Activated CD4-positive, alpha-beta T cell treated with anti-CD3 and anti-CD28 coated beads for 1 hour (primary cell): ENCODE measurements at regions not wholly inside any gene's neighbourhood (a gene's known extent, or its start where the extent isn't known, plus 50 kb on each side); places are given as distances from the start of the nearest gene placed in this dataset.
"Not testable (repeated sequence)": the region's sequence is repeated elsewhere in the genome, so short reads cannot be mapped to it uniquely, and the experiment has no call there.

Source experiments
- DNase-seq: peaks from one replicate; pipeline ENCODE4 v3.0.0-alpha.2; 2020

DNA sequence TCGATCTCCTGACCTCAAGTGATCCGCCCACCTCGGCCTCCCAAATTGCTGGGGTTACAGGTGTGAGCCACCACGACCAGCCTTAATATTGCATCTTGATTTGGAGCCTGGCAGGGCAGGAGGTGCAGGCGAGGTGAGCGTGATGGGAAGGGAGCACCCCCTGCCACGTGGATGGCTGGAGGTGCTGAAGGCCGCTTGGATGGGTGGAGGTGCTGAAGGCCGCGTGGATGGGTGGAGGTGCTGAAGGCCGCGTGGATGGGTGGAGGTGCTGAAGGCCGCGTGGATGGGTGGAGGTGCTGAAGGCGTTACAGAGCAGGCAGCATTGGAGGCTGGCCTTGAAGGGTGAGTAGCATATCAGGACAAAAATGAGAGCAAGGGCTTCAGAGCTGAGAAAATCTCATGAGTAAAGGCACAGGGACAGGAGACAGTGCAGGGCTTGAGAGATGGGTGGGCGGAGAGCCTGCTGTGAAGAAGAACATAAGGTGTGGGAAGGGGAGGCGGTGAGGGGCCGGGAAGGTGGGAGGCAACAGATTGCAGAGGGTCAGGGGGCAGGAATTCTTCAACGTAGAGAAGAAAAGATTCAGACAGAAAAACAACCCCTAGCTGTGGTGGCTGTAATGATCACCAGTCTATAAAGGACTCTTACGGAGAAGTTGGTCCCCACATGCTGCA is 101.7 kb upstream of the SEC14L1 start:
- no peak for DNase-seq

DNA sequence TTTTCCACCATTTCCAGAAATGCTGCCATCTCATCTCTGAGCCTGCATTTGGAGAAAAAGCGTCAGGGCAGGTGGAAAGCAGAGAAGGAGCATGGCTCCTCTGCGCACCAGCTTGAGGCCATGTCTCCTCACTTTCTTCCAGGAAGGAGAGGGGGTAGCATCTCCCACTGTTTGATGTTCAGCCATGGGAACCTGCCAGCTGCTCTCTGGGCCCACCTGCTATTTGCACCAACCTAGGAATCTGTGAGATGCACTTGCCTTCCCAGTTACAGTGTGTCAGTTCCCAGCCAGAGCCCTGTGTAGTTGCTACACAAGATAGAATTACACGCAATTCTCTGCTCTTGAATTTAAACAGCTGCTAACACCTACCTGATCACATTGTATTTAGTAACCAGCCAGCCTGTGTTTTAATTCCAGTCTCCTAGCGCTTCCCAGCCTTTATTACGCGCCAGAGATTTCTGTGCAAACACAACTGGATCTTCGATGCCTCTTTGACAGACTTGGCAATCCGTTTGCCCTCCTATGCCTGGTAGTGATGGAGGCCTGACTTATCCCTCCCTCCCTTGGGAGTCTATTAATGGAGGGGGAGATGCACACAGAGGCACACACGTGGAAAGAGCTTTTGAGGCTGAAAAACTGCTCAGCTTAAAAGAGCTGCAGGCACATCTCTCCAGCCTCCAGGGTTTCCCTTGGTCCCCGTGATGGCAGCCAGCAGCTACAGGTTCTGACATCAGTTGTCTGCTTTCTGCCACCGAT is 98.1 kb upstream of the SEC14L1 start:
- DNase-seq: no peak

DNA sequence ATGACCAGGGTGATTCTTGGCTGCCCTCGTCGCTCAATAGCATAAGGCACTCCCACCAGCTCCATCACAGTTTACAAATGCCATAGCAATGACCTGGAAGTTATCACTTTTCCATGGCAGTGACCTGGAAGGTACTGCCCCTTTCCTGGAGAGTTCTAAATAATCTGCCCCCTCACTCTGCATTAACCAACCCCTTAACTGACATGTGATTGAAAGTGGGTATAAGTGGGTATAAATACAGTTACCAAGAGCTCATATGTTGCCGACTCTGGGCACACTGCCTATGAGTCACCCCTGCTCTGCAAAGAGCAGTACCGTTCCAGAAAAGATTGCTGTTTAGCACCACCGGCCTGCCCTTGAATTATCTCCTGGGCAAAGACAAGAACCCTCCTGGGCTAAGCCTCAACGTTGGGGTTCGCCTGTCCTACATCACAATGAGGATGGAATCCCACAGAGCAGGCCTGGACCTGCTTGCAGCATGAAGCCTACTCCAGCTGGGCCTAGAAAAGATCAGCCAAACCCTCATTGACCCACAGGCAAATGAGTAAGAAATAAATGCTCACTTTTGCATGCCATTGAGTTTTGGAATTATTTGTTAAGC is 95.2 kb upstream of the SEC14L1 start:
- DNase-seq: no peak

DNA sequence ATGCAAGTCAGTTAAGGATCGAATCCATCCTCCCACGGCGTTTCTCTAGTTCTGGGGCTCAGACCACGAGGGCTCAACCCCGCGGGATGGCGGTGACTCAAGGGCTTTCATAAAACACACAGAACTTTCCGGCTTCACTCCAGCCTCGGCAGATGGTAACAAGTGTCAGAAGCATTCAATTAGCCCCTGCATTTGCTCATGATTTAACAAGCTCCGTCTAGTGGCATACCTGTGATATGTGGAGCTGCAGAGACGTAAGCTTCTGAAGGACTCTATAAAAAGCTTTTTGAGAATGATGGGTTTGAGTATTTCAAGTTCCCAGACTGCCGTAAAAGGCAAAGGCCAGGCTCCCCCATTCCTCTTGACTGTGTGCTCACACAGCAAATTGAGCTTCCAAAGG is 91.3 kb upstream of the SEC14L1 start:
- DNase-seq: no peak

DNA sequence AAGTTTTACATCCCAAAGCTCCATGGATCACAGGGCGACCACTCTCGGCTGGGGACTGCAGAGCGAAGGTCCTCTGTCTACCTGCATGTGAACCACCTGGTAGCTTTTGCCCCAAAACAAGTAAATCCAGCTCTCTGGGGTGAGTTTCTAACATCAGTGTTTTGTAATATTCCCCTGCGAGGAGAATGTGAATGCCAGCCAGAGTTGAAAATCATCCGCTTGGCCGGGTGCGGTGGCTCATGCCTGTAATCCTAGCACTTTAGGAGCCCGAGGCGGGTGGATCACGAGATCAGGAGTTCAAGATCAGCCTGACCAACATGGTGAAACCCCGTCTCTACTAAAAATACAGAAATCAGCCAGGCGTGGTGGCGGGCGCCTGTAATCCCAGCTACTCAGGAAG is 89.9 kb upstream of the SEC14L1 start:
- DNase-seq: not testable (repeated sequence)

DNA sequence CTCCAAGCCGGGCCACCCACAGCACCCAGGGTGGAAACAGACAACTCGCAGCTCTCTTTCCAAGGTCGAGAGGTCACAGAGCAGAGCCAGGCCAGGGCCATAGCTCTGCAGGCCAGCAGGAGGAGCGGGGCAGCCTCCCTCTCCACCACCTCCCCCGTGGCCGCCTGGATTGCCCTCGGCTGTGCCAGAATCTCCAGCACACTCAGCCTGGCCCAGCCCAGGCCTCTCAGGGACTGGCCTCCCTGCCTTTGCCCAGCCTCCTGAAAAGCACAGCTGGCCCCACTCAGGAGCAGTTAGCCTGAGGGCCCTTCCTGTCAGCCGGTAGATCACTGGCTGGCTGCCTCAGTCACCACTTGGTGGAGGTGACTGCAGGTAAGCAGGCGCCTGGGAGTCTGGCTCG is 85.8 kb upstream of the SEC14L1 start:
- DNase-seq: no peak

DNA sequence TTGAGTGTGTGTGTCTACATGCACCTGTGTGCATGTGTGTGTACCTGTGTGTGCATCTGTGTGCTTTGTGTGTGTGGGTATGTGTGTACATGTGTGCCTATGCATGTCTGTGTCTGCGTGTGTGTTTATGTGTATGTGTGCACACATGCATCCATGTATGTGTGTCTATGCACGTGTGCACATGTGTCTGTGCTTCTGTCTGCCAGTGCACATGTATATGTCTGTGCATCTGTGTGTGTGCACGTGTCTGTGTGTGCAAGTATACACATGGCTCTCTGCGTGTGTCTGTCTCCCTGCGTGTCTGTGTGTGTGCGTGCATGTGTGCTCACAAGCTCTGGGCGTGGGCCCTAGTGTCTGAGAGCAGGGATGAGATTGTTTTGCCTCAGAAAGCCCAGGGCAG is 85.3 kb upstream of the SEC14L1 start:
- DNase-seq: no peak

DNA sequence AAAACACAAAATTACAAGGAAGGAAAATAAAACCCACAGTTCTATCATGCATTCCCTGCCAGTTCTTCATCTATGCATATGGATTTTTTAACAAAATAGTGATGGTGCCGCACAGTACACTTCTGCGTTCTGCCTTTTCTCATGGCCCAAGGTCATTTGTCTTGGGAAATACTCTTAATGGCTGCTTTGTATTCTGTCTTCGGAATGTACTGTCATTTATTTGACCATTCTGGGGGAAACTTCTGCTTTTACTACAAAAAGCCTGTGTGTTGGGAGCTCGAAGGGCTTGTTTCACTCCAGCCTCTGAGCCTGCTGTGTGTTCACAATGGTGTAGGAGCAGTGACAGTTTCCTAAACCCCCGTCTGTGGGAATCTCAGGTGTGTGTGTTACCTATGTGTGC is 82.8 kb upstream of the SEC14L1 start:
- DNase-seq: no peak

DNA sequence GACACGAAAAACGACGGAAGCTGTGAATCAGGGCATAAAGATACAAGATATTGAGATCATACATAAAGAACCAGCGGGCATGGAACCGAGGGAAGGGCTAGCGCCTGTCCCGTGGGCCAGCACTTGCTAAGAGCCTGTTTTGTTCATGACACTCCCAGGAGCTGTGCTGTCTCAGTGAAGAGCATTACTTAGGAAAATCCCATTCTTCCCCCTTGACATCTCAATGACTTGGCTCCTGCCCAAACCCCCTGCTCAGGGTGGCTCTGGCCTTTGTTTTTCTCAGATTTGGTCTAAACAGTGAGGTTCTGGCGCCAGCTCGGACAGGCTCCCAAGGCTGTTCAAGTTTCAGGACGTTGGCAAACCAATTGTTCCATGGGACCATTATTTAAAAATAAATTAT is 79.1 kb upstream of the SEC14L1 start:
- DNase-seq: no peak

DNA sequence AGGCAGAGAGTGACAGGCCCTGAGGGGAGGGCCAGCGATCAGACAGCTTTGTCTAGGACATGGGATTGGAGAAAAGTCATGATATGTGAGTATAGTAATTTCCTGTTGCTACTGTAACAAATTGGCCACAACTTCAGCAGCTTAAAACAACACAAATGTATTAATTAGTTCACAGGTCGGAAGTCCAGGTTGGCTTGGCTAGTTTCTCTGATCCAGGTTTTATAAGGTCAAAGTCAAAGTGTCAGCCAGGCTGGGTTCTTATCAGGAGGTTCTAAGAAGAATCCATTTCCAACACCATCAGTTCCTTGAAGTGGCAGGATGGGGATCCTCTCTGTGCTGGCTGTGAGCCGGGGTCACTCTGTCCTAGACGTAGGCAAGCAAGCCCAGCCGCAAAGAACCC is 76.2 kb upstream of the SEC14L1 start:
- no peak for DNase-seq

DNA sequence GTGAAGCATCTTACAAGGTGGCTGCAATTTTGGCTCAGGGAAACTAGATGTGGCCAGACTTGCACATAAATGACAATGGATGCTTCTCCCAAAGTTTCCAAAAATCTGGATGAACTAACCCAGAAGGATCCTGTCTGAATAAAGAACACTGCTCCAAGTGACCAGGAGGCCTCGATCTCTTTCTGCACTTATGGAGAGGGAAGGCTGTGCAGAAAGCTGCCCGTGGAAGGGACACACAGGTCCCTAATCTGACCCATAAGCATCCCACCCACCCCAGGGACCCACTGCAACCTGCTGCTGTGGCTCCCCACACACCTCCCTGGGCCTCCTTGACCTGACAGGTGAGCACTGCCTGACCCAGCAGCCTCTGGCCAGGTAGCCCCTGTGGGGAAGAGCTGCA is 74.6 kb upstream of the SEC14L1 start:
- no peak for DNase-seq

DNA sequence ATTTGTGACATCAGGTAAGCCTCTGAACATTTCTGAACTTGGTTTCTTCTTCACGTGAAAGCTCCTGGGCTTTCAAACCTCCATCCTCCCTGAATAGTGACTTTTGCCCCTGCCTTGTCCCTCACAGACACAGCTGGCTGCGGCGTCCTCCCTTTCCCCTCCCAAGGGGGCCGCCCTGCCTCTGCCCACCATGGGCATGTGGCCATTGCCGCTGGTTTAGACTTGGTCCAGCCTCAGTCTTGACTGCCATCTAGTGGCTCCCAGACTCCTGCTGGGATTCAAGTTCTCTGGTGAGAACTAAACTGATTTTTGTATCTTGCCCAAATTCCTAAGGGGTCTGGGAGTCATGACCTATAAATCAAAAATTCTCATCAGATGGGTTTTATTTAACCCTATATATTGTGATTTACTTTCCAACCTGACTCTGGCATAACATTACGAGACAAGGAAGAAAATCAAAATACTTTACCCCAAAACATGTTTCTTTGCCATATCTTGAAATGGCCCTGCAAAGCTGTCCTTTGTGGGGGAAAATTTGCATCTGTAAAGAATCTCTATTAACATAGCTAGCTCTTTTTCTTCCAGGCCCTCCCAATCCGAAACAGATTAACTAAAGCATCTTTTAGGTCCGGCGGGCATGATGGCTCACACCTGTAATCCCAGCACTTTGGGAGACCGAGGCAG is 73.9 kb upstream of the SEC14L1 start:
- DNase-seq: peak; percentile 19

DNA sequence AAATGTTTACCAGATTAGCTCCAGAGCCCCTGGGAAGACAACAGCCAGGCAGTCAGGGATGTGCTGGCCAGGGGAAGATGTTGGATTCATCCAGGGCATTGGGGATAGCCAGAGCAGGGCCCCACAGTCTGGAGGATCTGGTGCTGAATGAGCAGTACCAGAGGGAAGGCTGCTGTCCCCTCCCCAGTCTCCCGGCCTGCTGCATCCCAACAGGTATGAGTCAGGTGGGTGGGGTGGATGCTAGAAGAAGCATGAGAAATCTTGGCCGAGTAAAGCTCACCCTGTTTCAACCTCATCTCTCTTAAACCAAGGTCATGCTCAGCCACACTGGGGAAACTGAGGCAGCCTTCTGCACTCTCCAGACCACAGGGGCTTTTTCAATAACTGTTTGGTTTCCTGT is 71.9 kb upstream of the SEC14L1 start:
- DNase-seq: no peak

DNA sequence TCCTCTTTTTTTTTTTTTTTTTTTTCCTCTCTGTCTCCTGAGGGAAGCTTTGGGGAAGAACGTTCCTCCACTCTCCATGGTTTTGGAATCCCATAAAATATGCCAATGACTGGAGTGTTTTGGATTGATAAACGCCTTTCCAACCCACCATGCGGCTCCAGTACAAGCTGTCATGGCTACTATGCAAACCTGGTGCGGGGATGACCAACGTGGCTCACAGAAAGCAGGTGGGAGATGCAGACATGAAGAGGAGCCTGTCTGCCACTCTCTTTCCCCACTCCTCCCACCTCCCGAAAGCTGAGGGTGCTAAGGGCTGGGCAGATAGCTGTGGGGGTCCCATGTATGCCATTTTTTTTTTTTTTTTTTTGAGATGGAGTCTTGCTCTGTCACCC is 69.9 kb upstream of the SEC14L1 start:
- no peak for DNase-seq

DNA sequence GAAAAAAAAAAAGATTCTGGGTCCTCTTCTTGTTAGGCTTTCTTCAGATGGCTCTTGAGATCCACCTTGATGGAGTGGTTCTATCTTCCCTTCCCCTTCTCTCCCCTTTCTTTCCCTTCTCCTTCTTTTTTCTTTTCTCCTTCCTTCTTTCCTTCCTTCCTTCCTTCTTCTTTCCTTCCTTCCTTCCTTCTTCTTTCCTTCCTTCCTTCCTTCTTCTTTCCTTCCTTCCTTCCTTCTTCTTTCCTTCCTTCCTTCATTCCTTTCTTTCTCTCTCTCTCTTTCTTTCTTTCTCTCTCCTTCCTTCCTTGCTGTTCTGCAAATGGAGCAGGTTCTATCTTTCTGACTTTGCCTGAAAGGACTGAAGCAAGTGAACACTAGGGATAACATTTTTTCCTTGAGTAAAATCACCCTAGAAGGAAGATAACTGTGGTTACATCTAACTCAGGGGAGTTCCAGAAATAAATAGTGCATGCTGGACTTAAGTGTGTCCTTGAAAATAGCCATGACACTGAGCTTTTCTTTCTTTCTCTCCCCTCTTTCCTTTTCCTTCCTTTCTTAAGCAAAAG is 68.8 kb upstream of the SEC14L1 start:
- no peak for DNase-seq

DNA sequence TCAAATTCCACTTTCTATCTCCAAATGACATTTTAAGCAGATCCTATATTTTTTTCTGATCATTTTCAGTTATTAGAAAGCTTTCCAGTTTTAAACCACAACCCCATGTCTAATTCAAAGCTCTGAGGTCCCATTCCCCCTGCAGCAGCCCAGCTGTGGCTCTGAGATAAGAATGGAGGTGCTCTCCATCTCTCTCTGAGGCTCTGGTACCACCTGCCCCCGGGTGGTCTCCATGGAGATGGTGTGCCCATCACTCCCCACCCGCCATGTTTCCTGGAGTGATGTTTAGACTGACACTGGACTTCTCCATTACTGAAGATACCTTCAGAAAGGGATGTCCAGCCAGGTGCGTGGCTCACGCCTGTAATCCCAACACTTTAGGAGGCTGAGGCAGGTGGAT is 68.1 kb upstream of the SEC14L1 start:
- DNase-seq: no peak

DNA sequence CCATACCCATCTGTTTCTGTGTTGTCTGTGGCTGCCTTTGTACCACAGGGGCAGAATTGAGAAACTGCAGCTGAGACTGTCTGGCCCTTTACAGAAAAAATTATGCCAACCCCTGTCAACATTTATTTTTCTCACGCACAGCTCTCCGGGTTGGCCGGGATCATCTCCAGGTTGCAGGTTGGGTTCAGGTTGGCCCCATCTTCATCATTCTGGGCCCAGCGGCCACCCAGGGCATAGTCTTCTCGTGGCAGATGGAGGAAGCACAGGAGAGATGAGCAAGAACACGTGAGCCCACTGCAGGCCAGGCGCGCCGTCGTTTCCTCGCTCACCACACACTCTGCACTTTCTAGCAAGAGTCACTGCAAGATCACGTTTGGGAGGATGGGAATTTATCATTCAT is 66.1 kb upstream of the SEC14L1 start:
- DNase-seq: no peak

DNA sequence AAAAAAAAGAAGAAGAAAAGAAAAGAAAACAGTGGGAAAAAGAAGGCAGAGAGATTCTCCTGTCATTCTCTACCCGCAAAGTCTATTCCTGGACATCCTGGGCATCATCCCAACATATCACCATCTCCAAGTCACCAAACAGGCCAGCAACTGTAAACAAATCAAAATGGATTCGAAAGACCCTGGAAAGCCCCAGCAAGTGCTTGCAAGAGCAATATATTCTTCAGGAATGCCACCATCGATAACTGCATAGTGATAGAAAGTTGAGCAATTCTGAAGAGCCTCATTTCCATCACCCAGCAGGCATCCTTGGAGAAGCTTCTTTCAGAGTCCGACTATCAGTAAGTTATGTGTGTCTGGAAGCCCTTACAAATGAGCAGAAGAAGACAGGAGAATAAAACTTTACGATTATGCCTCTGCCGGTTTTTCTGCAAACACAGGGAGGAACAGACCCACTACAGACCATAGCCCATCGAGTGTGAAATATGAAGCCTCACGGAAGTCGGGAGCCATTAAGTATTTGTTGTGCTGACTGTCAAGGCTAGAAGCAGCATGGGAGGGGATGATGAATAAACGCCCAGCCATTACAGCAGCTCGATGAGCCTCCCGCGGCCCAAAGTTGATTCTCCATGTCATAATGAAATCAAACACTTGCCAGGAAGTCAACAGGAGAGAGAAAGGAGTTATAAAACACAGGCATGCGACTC is 64.5 kb upstream of the SEC14L1 start:
- no peak for DNase-seq

DNA sequence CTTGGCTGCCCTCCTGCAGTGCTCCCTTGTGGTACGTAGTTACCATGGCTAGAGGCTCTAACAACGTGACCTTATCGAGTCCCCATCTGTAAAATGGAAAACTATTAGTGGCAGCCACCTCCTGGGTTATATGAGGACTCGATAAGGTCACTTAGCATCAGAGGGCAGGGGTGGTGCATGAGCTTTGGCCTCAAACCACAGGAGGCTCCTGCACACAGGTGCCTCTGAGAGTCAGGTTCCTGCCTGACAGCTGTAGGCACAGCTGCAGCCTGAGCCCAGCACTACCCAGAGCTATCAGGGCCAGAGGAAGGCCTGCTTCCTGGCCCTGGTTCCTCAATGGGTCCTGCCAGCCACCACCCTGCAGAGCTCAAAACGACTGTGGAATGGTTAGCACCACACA is 57.2 kb upstream of the SEC14L1 start:
- DNase-seq: no peak

DNA sequence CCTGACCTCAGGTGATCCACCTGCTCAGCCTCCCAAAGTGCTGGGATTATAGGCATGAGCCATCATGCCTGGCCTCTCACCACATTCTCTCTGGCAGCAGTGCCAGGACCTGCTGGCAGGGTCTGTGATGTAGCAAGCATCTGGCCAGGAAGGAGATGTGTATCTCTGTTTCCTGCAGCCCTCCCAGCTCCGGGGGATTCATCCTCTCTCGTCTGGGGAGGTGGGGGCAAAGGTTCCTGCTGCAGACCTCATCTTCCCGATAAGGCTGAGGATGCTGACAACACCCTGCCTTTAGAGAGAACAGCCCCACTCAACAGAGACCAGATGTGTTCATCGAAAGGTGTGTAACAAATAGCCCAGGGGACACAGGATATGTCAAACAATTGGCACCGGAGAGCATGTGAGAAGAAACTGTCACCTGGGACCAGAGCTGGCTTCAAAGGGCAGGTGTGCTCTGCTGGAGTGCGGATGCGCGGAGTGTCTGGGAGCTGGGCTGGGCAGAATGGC is 54.8 kb upstream of the SEC14L1 start:
- DNase-seq: no peak

DNA sequence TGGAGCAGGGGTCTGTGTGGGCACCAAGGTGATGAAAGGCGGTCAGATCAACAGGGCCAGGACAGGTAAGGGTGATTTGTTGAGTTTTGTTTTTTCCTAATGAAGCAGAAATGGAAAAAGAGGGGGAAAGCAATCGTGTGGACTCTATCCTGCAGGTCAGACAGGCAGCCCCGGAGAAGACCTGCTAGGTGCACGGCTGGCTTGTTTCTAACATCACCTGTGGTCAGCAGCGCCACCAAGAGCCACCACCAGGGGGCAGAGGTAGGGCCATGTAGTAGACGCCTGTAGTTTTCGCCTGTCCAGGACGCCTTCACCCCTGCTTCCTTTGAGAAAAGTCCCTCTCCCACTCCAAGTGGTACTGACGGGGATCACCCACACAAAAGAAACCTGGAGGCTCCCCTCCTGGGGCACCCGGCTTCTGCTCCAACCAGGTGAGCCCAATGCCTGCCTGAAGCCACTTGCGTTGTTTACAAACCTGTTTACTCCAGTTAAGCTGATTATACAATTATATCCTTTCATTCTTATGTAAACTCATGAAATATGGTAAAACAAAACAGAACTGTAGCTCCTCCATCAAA is 54.2 kb upstream of the SEC14L1 start:
- peak; percentile 58 for DNase-seq
